ENCODE measurements at regions not wholly inside any gene's neighbourhood (a gene's known extent, or its start where the extent isn't known, plus 50 kb on each side); places are given as distances from the start of the nearest gene placed in this dataset.
A peak's percentile ranks its signal among the peaks of the same experiment; 100 is the strongest.

- H3K4me3 ChIP-seq (replicated peaks; ENCODE audit: low read depth, low read length): no peak overlapping the region
- DNase-seq (ENCODE audit: low read depth): no peak
- TF ChIP-seq CTCF (IDR thresholded peaks at IDR 0.05; ENCODE audit: low read length, missing control alignments): no peak
These were observed 65.6 kb downstream of the ANXA2R start for GRCh38 chr5:42974536-42974935.

- TF ChIP-seq CTCF (IDR thresholded peaks at IDR 0.05; ENCODE audit: low read length, missing control alignments): peak; percentile 20
- no peak for DNase-seq (ENCODE audit: low read depth)
- no peak overlapping the region for H3K4me3 ChIP-seq (replicated peaks; ENCODE audit: low read depth, low read length)
These were observed 69.2 kb downstream of the ANXA2R start for GRCh38 chr5:42970636-42971559.

- DNase-seq (ENCODE audit: low read depth): no peak
- TF ChIP-seq CTCF (IDR thresholded peaks at IDR 0.05; ENCODE audit: low read length, missing control alignments): no peak
- no peak overlapping the region for H3K4me3 ChIP-seq (replicated peaks; ENCODE audit: low read depth, low read length)
These were observed 74.2 kb downstream of the ANXA2R start for GRCh38 chr5:42965934-42966333.

DNA sequence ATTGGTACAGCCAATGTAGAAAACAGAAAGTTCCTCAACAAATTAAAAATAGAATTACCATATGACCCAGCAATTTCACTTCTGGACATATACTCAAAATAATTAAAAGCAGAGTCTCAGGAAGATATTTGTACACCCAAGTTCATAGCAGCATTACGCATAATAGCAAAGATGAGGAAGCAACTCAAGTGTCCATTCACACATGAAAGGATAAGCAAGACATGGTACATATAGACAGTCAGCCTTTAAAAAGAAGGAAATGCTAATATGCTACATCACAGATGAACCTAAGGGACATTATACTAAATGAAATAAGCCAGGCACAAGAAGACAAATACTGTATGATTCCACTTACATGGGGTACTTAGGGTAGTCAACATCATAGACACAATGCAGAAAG is 76.7 kb downstream of the ANXA2R start:
- DNase-seq (ENCODE audit: low read depth): no peak
- H3K4me3 ChIP-seq (replicated peaks; ENCODE audit: low read depth, low read length): no peak overlapping the region
- TF ChIP-seq CTCF (IDR thresholded peaks at IDR 0.05; ENCODE audit: low read length, missing control alignments): no peak

DNA sequence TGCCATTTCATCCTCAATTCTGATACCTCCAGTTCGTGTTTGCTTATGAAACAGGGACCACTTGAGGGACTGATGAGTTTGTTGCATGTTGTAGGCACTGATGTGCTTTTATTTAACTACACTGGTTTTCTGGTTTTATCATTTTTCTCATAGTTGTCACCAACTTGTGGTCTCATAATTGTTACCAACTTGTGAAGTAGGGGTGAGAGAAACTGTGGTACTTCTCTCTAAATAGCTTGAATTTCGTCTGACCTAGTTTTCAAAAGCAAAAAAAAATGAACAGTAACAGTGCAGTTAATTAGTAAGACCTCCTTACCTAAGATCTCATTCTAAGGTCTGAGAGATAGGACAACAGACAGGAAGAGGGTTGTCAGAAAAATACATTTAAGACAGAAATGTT is 78.0 kb downstream of the ANXA2R start:
- no peak for DNase-seq (ENCODE audit: low read depth)
- no peak for TF ChIP-seq CTCF (IDR thresholded peaks at IDR 0.05; ENCODE audit: low read length, missing control alignments)
- no peak overlapping the region for H3K4me3 ChIP-seq (replicated peaks; ENCODE audit: low read depth, low read length)

DNA sequence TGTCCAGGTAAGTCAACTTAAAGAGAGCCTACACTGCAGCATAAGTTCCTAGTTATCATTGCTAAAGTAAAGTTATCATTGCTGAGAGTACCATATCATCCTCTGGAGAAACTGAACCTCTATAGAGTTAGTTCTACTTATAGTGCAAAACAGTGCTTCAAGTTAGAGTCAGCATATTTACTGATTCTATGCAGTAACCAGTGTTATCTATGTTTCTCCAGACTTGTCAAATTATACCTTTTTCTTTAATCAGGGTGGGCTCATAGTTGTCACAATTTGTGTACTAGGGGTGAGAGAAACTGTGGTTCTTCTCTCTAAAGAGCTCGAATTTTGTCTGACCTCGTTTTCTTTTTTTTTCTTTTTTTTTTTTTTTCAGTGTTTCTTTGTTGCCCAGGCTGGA is 79.6 kb downstream of the ANXA2R start:
- DNase-seq (ENCODE audit: low read depth): no peak
- no peak for TF ChIP-seq CTCF (IDR thresholded peaks at IDR 0.05; ENCODE audit: low read length, missing control alignments)
- no peak overlapping the region for H3K4me3 ChIP-seq (replicated peaks; ENCODE audit: low read depth, low read length)

DNA sequence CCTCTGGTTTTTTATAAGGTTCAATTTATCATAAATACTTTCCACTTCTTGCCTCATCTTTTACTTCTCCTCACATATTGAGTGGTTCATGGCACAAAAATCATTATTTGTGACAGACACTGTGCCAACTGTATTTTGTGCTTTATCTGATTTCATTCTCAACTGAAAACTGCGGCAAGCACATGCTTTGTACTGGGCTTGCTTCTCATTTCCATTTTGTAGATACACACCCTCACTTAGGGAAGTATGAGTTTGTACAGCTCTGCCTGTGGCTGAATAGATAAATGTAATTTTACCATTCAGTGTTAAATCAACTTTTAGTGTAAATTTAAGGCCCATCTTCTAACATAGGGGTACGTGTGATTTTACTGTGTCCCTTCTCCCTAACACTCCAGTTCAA is 83.6 kb downstream of the ANXA2R start:
- no peak for TF ChIP-seq CTCF (IDR thresholded peaks at IDR 0.05; ENCODE audit: low read length, missing control alignments)
- H3K4me3 ChIP-seq (replicated peaks; ENCODE audit: low read depth, low read length): no peak overlapping the region
- DNase-seq (ENCODE audit: low read depth): no peak

All from fibroblast of pulmonary artery (primary cell).